HCT116 (cell line): ENCODE measurements at regions not wholly inside any gene's neighbourhood (a gene's known extent, or its start where the extent isn't known, plus 50 kb on each side); places are given as distances from the start of the nearest gene placed in this dataset.

Experiments
- ATAC-seq: fragments of 200-7000 bp; cut with Tn5 transposase; 2 replicates; pipeline ENCODE4 v1.9.1; 2020; ENCODE audit warnings: mild to moderate bottlenecking, moderate library complexity
- BruUV-seq: library from RNA; stranded (reverse); fragments of 400-500 nt; replicated peaks from 2 replicates; lab custom pipeline; 2021; lab: Mats Ljungman, UMichigan
- CTCF ChIA-PET: fragments of 300-600 bp; sonication (Branson Sonifier 250); formaldehyde crosslinking; loops from one replicate; lab custom pipeline; 2021; ENCODE audit warnings: antibody characterized with exemption; lab: Charles Lee
- POLR2A ChIA-PET: fragments of 300-600, 350-600 bp; sonication (Branson Sonifier 250); formaldehyde crosslinking; loops from one replicate; lab custom pipeline; 2021; ENCODE audit warnings: antibody characterized with exemption; lab: Charles Lee
- RAD21 ChIA-PET, 2 experiments: fragments of 300-600 bp; sonication (Branson Sonifier 250); formaldehyde crosslinking; loops; one replicate each; lab custom pipeline; 2023; ENCODE audit warnings: low total read pairs in 2 of 2; ENCODE audit not compliant: uncharacterized antibody in 2 of 2, unreplicated experiment in 2 of 2, low non-redundant PET in 1 of 2; lab: Charles Lee
- DNase-seq: peaks from one replicate; pipeline ENCODE4 v3.0.0-alpha.2; 2010; ENCODE audit warnings: low read depth, low spot score
- H2AFZ ChIP-seq: fragments of 200-600 bp; shearing (Covaris generic), sonication (generic); 2 replicates; pipeline ENCODE4 v1.6.1; 2017; ENCODE audit warnings: low read depth, mixed run types, mixed read lengths, antibody characterized with exemption, low read length; ENCODE audit not compliant: poor library complexity, severe bottlenecking
- H3K27ac ChIP-seq: 2 replicates; pipeline ENCODE4 v1.5.1; 2012; ENCODE audit warnings: low read depth, low read length
- H3K27me3 ChIP-seq: fragments of 200-600 bp; sonication (generic); 2 replicates; pipeline ENCODE4 v1.6.1; 2016; ENCODE audit warnings: mixed run types, low read length, mixed read lengths; ENCODE audit not compliant: insufficient read depth
- H3K36me3 ChIP-seq, 2 experiments: fragments of 200-500 bp in 1 of 2; fragments of 200-600 bp in 1 of 2; sonication (Bioruptor generic) in 1 of 2; sonication (generic) in 1 of 2; 2 replicates each; pipeline versions ENCODE4 v1.5.1 to v1.6.1; 2014 to 2016; ENCODE audit warnings: low read length in 2 of 2, inconsistent platforms in 1 of 2, mixed read lengths in 1 of 2, mixed run types in 1 of 2; ENCODE audit not compliant: insufficient read depth in 2 of 2, control insufficient read depth in 1 of 2
- H3K4me1 ChIP-seq, 2 experiments: fragments of 200-600 bp in 1 of 2; sonication (generic) in 1 of 2; 2 replicates each; pipeline versions ENCODE4 v1.5.1 to v1.6.1; 2012 to 2017; ENCODE audit warnings: low read length in 2 of 2, inconsistent platforms in 1 of 2, mild to moderate bottlenecking in 1 of 2, mixed read lengths in 1 of 2, mixed run types in 1 of 2, moderate library complexity in 1 of 2; ENCODE audit not compliant: insufficient read depth in 2 of 2, control insufficient read depth in 1 of 2
- H3K4me2 ChIP-seq: fragments of 200-600 bp; sonication (generic); 2 replicates; pipeline ENCODE4 v1.6.1; 2017; ENCODE audit warnings: mixed run types, low read length, mixed read lengths
- H3K4me3 ChIP-seq, 2 experiments: fragments of 200-600 bp in 1 of 2; sonication (generic) in 1 of 2; replicated peaks in 1 of 2; 2 replicates each; pipeline ENCODE4 v1.5.1; 2011 to 2016; ENCODE audit warnings: low read length in 2 of 2, control low read depth in 1 of 2, low read depth in 1 of 2, mild to moderate bottlenecking in 1 of 2, mixed read lengths in 1 of 2, mixed run types in 1 of 2
- H3K79me2 ChIP-seq: fragments of 200-600 bp; sonication (generic); 2 replicates; pipeline ENCODE4 v1.6.1; 2017; ENCODE audit warnings: mild to moderate bottlenecking, mixed run types, low read length, moderate library complexity, mixed read lengths; ENCODE audit not compliant: insufficient read depth
- H3K9ac ChIP-seq: fragments of 200-600 bp; sonication (generic); 2 replicates; pipeline ENCODE4 v1.6.1; 2016; ENCODE audit warnings: low read length, mixed read lengths
- H3K9me2 ChIP-seq: fragments of 200-600 bp; sonication (generic), shearing (Covaris generic); 2 replicates; pipeline ENCODE4 v1.6.1; 2017; ENCODE audit warnings: mixed run types, mild to moderate bottlenecking, moderate library complexity; ENCODE audit not compliant: insufficient read depth
- H3K9me3 ChIP-seq, 2 experiments: fragments of 200-500 bp in 1 of 2; fragments of 200-600 bp in 1 of 2; sonication (Bioruptor generic) in 1 of 2; sonication (generic) in 1 of 2; 2 replicates each; pipeline ENCODE4 v1.6.1; 2014 to 2017; ENCODE audit warnings: low read length in 2 of 2, mixed read lengths in 2 of 2, inconsistent platforms in 1 of 2, low read depth in 1 of 2, mild to moderate bottlenecking in 1 of 2, mixed run types in 1 of 2, moderate library complexity in 1 of 2; ENCODE audit not compliant: control insufficient read depth in 1 of 2, insufficient read depth in 1 of 2
- H4K20me1 ChIP-seq: fragments of 200-600 bp; sonication (generic), shearing (Covaris generic); 2 replicates; pipeline ENCODE4 v1.6.1; 2017; ENCODE audit warnings: mixed run types, mild to moderate bottlenecking, moderate library complexity; ENCODE audit not compliant: insufficient read depth
- CBX3 ChIP-seq: IDR thresholded peaks from 2 replicates; pipeline ENCODE4 v1.6.1; 2012; ENCODE audit warnings: low read depth
- CEBPB ChIP-seq: IDR thresholded peaks from 2 replicates; pipeline ENCODE4 v1.6.1; 2012; ENCODE audit warnings: low read depth
- FOSL1 ChIP-seq: IDR thresholded peaks from 2 replicates; pipeline ENCODE4 v1.6.1; 2012; ENCODE audit warnings: low read depth
- JUND ChIP-seq: IDR thresholded peaks from 2 replicates; pipeline ENCODE4 v1.6.1; 2012
- RAD21 ChIP-seq: IDR thresholded peaks from 2 replicates; pipeline ENCODE4 v1.6.1; 2012; ENCODE audit warnings: low read depth, mild to moderate bottlenecking
- SP1 ChIP-seq: IDR thresholded peaks from 2 replicates; pipeline ENCODE4 v1.6.1; 2012; ENCODE audit warnings: low read depth
- SRF ChIP-seq: IDR thresholded peaks from 2 replicates; pipeline ENCODE4 v1.6.1; 2012; ENCODE audit warnings: low read depth
- TCF7L2 ChIP-seq: IDR thresholded peaks from 2 replicates; pipeline ENCODE4 v1.7.0; 2011; ENCODE audit warnings: borderline replicate concordance, inconsistent platforms; ENCODE audit not compliant: insufficient read depth, insufficient read length; ENCODE audit errors: extremely low read depth
- ZFX ChIP-seq: fragments of 450-650 bp; IDR thresholded peaks from 2 replicates; pipeline ENCODE4 v1.6.1; 2017
- ZNF274 ChIP-seq: fragments of 200-500 bp; sonication (Bioruptor generic); IDR thresholded peaks from 2 replicates; pipeline ENCODE4 v1.6.1; 2014; ENCODE audit warnings: mild to moderate bottlenecking, low read depth, low read length, inconsistent platforms
- intact Hi-C: fragments of 100-400 bp; cut with micrococcal nuclease; formaldehyde crosslinking; loops from 2 replicates; pipeline ENCODE4 v1.10.0; 2022
- TF ChIP-seq, protein P1 (sequence below), 3 experiments: fragments of 200-600 bp in 1 of 3; sonication (generic) in 1 of 3; IDR thresholded peaks in 2 of 3; conservative IDR thresholded peaks in 1 of 3; 2 replicates each; pipeline ENCODE4 v1.5.1; 2012 to 2017; ENCODE audit warnings: low read depth in 2 of 3, low read length in 2 of 3, antibody characterized with exemption in 1 of 3, borderline replicate concordance in 1 of 3, control low read depth in 1 of 3, mild to moderate bottlenecking in 1 of 3, mixed read lengths in 1 of 3, mixed run types in 1 of 3, moderate library complexity in 1 of 3; ENCODE audit not compliant: insufficient read depth in 1 of 3
- TF ChIP-seq, protein P2 (sequence below): IDR thresholded peaks from 2 replicates; pipeline ENCODE4 v1.6.1; 2011; ENCODE audit warnings: mild to moderate bottlenecking, low read length, moderate library complexity; ENCODE audit not compliant: insufficient replicate concordance; ENCODE audit errors: extremely low read depth
- TF ChIP-seq, protein P3 (sequence below): IDR thresholded peaks from 2 replicates; pipeline ENCODE4 v1.6.1; 2012
- TF ChIP-seq, protein P4 (sequence below): IDR thresholded peaks from 2 replicates; pipeline ENCODE4 v1.6.1; 2012

DNA sequence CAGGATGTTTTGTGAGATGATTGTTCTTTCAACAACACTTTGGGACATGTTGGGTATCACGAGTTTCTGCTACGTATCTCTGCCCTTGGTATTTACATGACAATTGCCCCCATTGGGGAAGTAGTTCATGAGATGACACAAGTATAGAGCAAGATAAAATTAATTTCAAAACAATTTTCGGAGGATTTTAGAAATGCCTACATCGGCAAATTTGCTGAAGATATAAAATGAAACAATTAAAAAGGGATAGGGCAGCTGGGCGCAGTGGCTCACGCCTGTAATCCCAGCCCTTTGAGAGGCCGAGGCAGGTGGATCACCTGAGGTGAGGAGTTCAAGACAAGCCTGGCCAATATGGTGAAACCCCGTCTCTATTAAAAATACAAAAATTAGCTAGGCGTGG is 371.7 kb downstream of the INHBA start:
- CTCF ChIA-PET: no interaction called here

More for the DNA sequence above, 371.7 kb downstream of the INHBA start:
- intact Hi-C loops: no loop called here
- TF ChIP-seq RAD21 (no peak), CEBPB (no peak), JUND (no peak), SP1 (no peak), CBX3 (no peak), TCF7L2 (no peak), FOSL1 (no peak), SRF (no peak), ZFX (no peak), ZNF274 (no peak)
- TF ChIP-seq, protein P1, sequence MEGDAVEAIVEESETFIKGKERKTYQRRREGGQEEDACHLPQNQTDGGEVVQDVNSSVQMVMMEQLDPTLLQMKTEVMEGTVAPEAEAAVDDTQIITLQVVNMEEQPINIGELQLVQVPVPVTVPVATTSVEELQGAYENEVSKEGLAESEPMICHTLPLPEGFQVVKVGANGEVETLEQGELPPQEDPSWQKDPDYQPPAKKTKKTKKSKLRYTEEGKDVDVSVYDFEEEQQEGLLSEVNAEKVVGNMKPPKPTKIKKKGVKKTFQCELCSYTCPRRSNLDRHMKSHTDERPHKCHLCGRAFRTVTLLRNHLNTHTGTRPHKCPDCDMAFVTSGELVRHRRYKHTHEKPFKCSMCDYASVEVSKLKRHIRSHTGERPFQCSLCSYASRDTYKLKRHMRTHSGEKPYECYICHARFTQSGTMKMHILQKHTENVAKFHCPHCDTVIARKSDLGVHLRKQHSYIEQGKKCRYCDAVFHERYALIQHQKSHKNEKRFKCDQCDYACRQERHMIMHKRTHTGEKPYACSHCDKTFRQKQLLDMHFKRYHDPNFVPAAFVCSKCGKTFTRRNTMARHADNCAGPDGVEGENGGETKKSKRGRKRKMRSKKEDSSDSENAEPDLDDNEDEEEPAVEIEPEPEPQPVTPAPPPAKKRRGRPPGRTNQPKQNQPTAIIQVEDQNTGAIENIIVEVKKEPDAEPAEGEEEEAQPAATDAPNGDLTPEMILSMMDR (IDR thresholded peaks at IDR 0.05 in 2 of 3, conservative IDR thresholded peaks at IDR 0.05 in 1 of 3; ENCODE audit: borderline replicate concordance in 1 of 3, insufficient read depth in 1 of 3, low read depth in 2 of 3, low read length in 2 of 3): no peak
- TF ChIP-seq, protein P2, sequence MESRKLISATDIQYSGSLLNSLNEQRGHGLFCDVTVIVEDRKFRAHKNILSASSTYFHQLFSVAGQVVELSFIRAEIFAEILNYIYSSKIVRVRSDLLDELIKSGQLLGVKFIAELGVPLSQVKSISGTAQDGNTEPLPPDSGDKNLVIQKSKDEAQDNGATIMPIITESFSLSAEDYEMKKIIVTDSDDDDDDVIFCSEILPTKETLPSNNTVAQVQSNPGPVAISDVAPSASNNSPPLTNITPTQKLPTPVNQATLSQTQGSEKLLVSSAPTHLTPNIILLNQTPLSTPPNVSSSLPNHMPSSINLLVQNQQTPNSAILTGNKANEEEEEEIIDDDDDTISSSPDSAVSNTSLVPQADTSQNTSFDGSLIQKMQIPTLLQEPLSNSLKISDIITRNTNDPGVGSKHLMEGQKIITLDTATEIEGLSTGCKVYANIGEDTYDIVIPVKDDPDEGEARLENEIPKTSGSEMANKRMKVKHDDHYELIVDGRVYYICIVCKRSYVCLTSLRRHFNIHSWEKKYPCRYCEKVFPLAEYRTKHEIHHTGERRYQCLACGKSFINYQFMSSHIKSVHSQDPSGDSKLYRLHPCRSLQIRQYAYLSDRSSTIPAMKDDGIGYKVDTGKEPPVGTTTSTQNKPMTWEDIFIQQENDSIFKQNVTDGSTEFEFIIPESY: no peak
- TF ChIP-seq, protein P3, sequence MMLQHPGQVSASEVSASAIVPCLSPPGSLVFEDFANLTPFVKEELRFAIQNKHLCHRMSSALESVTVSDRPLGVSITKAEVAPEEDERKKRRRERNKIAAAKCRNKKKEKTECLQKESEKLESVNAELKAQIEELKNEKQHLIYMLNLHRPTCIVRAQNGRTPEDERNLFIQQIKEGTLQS: no peak
- TF ChIP-seq, protein P4, sequence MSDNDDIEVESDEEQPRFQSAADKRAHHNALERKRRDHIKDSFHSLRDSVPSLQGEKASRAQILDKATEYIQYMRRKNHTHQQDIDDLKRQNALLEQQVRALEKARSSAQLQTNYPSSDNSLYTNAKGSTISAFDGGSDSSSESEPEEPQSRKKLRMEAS: no peak
- POLR2A ChIA-PET: no interaction called here
- ATAC-seq (no peak), DNase-seq (no peak)
- H2AFZ ChIP-seq: no peak overlapping the region
- H3K4me3 ChIP-seq: no peak overlapping the region
- no peaks in the 10 kb centered on the region for H3K36me3 ChIP-seq
- BruUV-seq: no TSS peak
- RAD21 ChIA-PET: no interaction called here
- H3K79me2 ChIP-seq: no peaks in the 10 kb centered on the region
- no peaks in the 10 kb centered on the region for H3K4me1 ChIP-seq
- H3K27me3 ChIP-seq: no peaks in the 10 kb centered on the region
- no peaks in the 10 kb centered on the region for H3K9me2 ChIP-seq
- no peak overlapping the region for H3K4me2 ChIP-seq
- no peak overlapping the region for H3K27ac ChIP-seq
- H3K9me3 ChIP-seq: peaks cover 0 to 3% of the 10 kb centered on the region in 2 experiments; a peak in 1 of 4 replicates
- no peak overlapping the region for H3K9ac ChIP-seq
- no peaks in the 10 kb centered on the region for H4K20me1 ChIP-seq
